CD14-positive monocyte (primary cell): ENCODE measurements at regions not wholly inside any gene's neighbourhood (a gene's known extent, or its start where the extent isn't known, plus 50 kb on each side); places are given as distances from the start of the nearest gene placed in this dataset.

Source experiments
- DNase-seq, 3 donors: peaks; one replicate each; pipeline ENCODE4 v3.0.0-alpha.2; 2011 to 2022
- H2AFZ ChIP-seq: 2 replicates; pipeline ENCODE4 v1.6.0; 2012; ENCODE audit warnings: mild to moderate bottlenecking, low read depth, low read length, inconsistent platforms; ENCODE audit not compliant: insufficient read depth, poor library complexity, severe bottlenecking
- H3K27ac ChIP-seq, 2 donors: 1 replicate in 1 of 2; 2 replicates in 1 of 2; pipeline ENCODE4 v1.5.1; 2012 to 2013; ENCODE audit warnings: low read length in 2 of 2, control low read depth in 1 of 2, inconsistent platforms in 1 of 2, low read depth in 1 of 2, mild to moderate bottlenecking in 1 of 2
- H3K27me3 ChIP-seq, 2 donors: one replicate each; pipeline versions ENCODE4 v1.6.0 to v1.6.1; 2011 to 2013; ENCODE audit warnings: low read length in 2 of 2; ENCODE audit not compliant: control insufficient read depth in 2 of 2, insufficient read depth in 2 of 2
- H3K36me3 ChIP-seq, 2 donors: replicated peaks in 1 of 2; 1 replicate in 1 of 2; 2 replicates in 1 of 2; pipeline versions ENCODE4 v1.5.1 to v1.6.1; 2012 to 2013; ENCODE audit warnings: low read length in 2 of 2, control low read depth in 1 of 2, inconsistent platforms in 1 of 2, mild to moderate bottlenecking in 1 of 2; ENCODE audit not compliant: insufficient read depth in 2 of 2, control insufficient read depth in 1 of 2
- H3K4me1 ChIP-seq, 2 donors: 1 replicate in 1 of 2; 2 replicates in 1 of 2; pipeline versions ENCODE4 v1.5.1 to v1.6.1; 2012 to 2013; ENCODE audit warnings: low read length in 2 of 2, control low read depth in 1 of 2, inconsistent platforms in 1 of 2, mild to moderate bottlenecking in 1 of 2, moderate library complexity in 1 of 2; ENCODE audit not compliant: insufficient read depth in 2 of 2, control insufficient read depth in 1 of 2
- H3K4me2 ChIP-seq: replicated peaks from 2 replicates; pipeline ENCODE3; 2012; ENCODE audit warnings: low read length, moderate library complexity, mild to moderate bottlenecking; ENCODE audit not compliant: poor library complexity, severe bottlenecking; ENCODE audit errors: extremely low read depth
- H3K4me3 ChIP-seq, 3 experiments: fragments of 200-600 bp in 1 of 3; sonication (generic) in 1 of 3; replicated peaks in 1 of 3; 1 replicate in 2 of 3; 2 replicates in 1 of 3; pipeline ENCODE4 v1.5.1; 2011 to 2013; ENCODE audit warnings: low read length in 3 of 3, mild to moderate bottlenecking in 3 of 3, control low read depth in 2 of 3, low read depth in 2 of 3, inconsistent platforms in 1 of 3, moderate library complexity in 1 of 3
- H3K79me2 ChIP-seq: 2 replicates; pipeline ENCODE4 v1.6.0; 2012; ENCODE audit warnings: mild to moderate bottlenecking, control low read depth, inconsistent platforms, low read length, moderate library complexity; ENCODE audit not compliant: insufficient read depth
- H3K9ac ChIP-seq: 2 replicates; pipeline ENCODE4 v1.6.0; 2017; ENCODE audit warnings: low read length, mild to moderate bottlenecking; ENCODE audit not compliant: insufficient read depth, poor library complexity, severe bottlenecking
- H3K9me3 ChIP-seq, 2 donors: replicated peaks in 1 of 2; 1 replicate in 1 of 2; 2 replicates in 1 of 2; pipeline versions ENCODE4 v1.5.1 to v1.6.1; 2012 to 2013; ENCODE audit warnings: low read length in 2 of 2, control low read depth in 1 of 2; ENCODE audit not compliant: control insufficient read depth in 1 of 2, insufficient read depth in 1 of 2
- H4K20me1 ChIP-seq: 2 replicates; pipeline ENCODE4 v1.6.0; 2012; ENCODE audit warnings: mild to moderate bottlenecking, low read length, control low read depth, moderate library complexity; ENCODE audit not compliant: insufficient read depth
- H3K27ac Mint-ChIP-seq, 7 donors: one replicate each; pipeline ENCODE4 v1.8.0; 2020; ENCODE audit warnings: mild to moderate bottlenecking in 7 of 7, mixed read lengths in 7 of 7, moderate library complexity in 6 of 7, inconsistent platforms in 2 of 7
- H3K27me3 Mint-ChIP-seq, 3 donors: one replicate each; pipeline ENCODE4 v1.8.0; 2021 to 2022; ENCODE audit warnings: low read depth in 3 of 3, mild to moderate bottlenecking in 3 of 3, mixed read lengths in 3 of 3, moderate library complexity in 3 of 3, inconsistent platforms in 1 of 3
- H3K36me3 Mint-ChIP-seq, 2 donors: one replicate each; pipeline ENCODE4 v1.8.0; 2020; ENCODE audit warnings: mixed read lengths in 2 of 2, inconsistent platforms in 1 of 2, mild to moderate bottlenecking in 1 of 2
- H3K4me1 Mint-ChIP-seq: one replicate; pipeline ENCODE4 v1.8.0; 2020; ENCODE audit warnings: mild to moderate bottlenecking, mixed read lengths
- H3K4me3 Mint-ChIP-seq, 2 donors: one replicate each; pipeline ENCODE4 v1.8.0; 2020; ENCODE audit warnings: mild to moderate bottlenecking in 2 of 2, mixed read lengths in 2 of 2, moderate library complexity in 1 of 2
- H3K9me3 Mint-ChIP-seq, 7 donors: one replicate each; pipeline ENCODE4 v1.8.0; 2020 to 2022; ENCODE audit warnings: mixed read lengths in 7 of 7, mild to moderate bottlenecking in 6 of 7, moderate library complexity in 6 of 7, inconsistent platforms in 2 of 7
- WGBS: methylation state at CpG from one replicate; pipeline ENCODE4 v1.1.5; 2013; ENCODE audit warnings: missing lambda C conversion rate; ENCODE audit not compliant: insufficient coverage; 5-methylcytosine and 5-hydroxymethylcytosine counted together
- intact Hi-C, 2 donors: fragments of 100-400 bp; cut with micrococcal nuclease; formaldehyde crosslinking; loops; one replicate each; pipeline versions ENCODE4 v1.15.0 to v1.15.1; 2023
- TF ChIP-seq, protein P1 (sequence below): fragments of 200-600 bp; IDR thresholded peaks from one replicate; pipeline ENCODE4 v1.8.0; 2022; ENCODE audit warnings: antibody characterized with exemption, mild to moderate bottlenecking

DNA sequence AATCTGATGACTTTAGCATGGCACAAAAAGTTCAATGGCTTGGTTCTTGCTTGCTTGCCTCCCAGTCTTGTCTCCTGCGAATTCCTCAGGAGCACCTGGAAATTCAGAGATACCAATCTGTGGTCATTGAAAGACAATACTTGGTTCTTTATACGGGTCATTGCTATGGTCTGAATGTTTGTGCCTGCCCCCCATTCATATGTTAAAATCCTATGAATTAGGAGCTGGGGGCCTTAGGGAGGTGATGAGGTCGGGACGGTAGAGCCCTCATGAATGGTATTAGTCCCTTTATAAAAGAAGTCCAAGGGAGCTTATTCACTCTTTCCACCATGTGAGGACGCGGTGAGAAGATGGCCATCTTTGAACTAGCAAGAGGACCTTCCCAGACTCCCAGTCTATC lies 721.8 kb downstream of the UTRN start:
- Histone ChIP-seq H3K27me3 (no peaks in the 10 kb centered on the region), H4K20me1 (no peaks in the 10 kb centered on the region), H3K4me2 (no peak overlapping the region), H3K4me3 (no peak overlapping the region), H3K36me3 (no peaks in the 10 kb centered on the region), H3K9me3 (no peaks in the 10 kb centered on the region), H3K4me1 (no peaks in the 10 kb centered on the region), H3K79me2 (no peaks in the 10 kb centered on the region), H3K9ac (no peak overlapping the region), H2AFZ (no peak overlapping the region), H3K27ac (no peak overlapping the region)
- intact Hi-C loops: no loop called here
- peaks cover 0 to 7% (median 4%) of the 10 kb centered on the region in 3 donors for H3K27me3 Mint-ChIP-seq
- H3K36me3 Mint-ChIP-seq: no peaks in the 10 kb centered on the region
- H3K9me3 Mint-ChIP-seq: peaks cover 0 to 7% (median 2%) of the 10 kb centered on the region in 7 donors
- H3K4me3 Mint-ChIP-seq: no peak overlapping the region
- no peaks in the 10 kb centered on the region for H3K4me1 Mint-ChIP-seq
- H3K27ac Mint-ChIP-seq: peak overlapping the region in 1 of 7 donors; percentile 39
- TF ChIP-seq, protein P1, sequence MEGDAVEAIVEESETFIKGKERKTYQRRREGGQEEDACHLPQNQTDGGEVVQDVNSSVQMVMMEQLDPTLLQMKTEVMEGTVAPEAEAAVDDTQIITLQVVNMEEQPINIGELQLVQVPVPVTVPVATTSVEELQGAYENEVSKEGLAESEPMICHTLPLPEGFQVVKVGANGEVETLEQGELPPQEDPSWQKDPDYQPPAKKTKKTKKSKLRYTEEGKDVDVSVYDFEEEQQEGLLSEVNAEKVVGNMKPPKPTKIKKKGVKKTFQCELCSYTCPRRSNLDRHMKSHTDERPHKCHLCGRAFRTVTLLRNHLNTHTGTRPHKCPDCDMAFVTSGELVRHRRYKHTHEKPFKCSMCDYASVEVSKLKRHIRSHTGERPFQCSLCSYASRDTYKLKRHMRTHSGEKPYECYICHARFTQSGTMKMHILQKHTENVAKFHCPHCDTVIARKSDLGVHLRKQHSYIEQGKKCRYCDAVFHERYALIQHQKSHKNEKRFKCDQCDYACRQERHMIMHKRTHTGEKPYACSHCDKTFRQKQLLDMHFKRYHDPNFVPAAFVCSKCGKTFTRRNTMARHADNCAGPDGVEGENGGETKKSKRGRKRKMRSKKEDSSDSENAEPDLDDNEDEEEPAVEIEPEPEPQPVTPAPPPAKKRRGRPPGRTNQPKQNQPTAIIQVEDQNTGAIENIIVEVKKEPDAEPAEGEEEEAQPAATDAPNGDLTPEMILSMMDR: no peak
- WGBS: no CpG with 5 or more reads among the region's 6 CpGs
- no peak for DNase-seq

DNA sequence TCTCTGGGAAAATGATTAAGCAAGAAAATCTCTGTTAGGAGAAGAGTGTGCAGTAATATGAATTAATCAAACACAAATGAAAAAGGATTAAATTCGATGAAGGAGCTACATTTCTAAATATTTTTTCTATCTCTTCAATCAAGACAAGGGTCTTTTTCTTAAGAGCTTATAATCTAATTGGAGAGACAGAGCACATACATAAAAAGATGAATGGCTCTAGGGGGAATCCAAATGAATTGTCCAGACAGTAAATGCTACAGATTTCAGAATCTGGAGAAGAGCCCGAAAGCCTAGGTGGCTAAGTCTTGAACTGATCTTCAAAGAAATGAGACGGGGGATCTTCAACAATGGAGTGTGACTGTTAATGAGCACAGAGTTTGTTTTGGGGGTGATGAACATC lies 723.6 kb downstream of the UTRN start:
- Histone ChIP-seq H3K4me2 (no peak overlapping the region), H3K79me2 (no peaks in the 10 kb centered on the region), H2AFZ (no peak overlapping the region), H3K27me3 (no peaks in the 10 kb centered on the region), H3K9ac (no peak overlapping the region), H3K4me1 (no peaks in the 10 kb centered on the region), H4K20me1 (no peaks in the 10 kb centered on the region), H3K36me3 (no peaks in the 10 kb centered on the region), H3K9me3 (no peaks in the 10 kb centered on the region), H3K27ac (no peak overlapping the region), H3K4me3 (no peak overlapping the region)
- H3K27ac Mint-ChIP-seq: no peak overlapping the region
- no peaks in the 10 kb centered on the region for H3K36me3 Mint-ChIP-seq
- no peak overlapping the region for H3K4me3 Mint-ChIP-seq
- H3K4me1 Mint-ChIP-seq: peaks cover 3% of the 10 kb centered on the region
- TF ChIP-seq, protein P1: no peak
- no CpG with 5 or more reads among the region's 3 CpGs for WGBS
- intact Hi-C loops: no loop called here
- H3K9me3 Mint-ChIP-seq: peaks cover 0 to 5% (median 0%) of the 10 kb centered on the region in 7 donors
- no peak for DNase-seq
- H3K27me3 Mint-ChIP-seq: peaks cover 0 to 7% (median 0%) of the 10 kb centered on the region in 3 donors
